Ascending aorta (tissue), 2 donors: ENCODE measurements at regions not wholly inside any gene's neighbourhood (a gene's known extent, or its start where the extent isn't known, plus 50 kb on each side); places are given as distances from the start of the nearest gene placed in this dataset.

Source experiments
- DNase-seq, 2 donors: peaks; one replicate each; pipeline ENCODE4 v3.0.0-alpha.2; 2019; ENCODE audit warnings: low spot score in 2 of 2
- H3K27ac ChIP-seq, 2 donors: fragments of 200-600 bp; sonication (generic); one replicate each; pipeline ENCODE4 v1.5.1; 2016 to 2017; ENCODE audit warnings: mild to moderate bottlenecking in 1 of 2
- H3K27me3 ChIP-seq: fragments of 200-600 bp; sonication (generic); one replicate; pipeline ENCODE4 v1.5.1; 2017
- H3K36me3 ChIP-seq, 2 donors: fragments of 200-600 bp; sonication (generic); one replicate each; pipeline ENCODE4 v1.5.1; 2016
- H3K4me1 ChIP-seq, 2 donors: fragments of 200-600 bp; sonication (generic); one replicate each; pipeline ENCODE4 v1.5.1; 2016 to 2017; ENCODE audit warnings: mild to moderate bottlenecking in 1 of 2
- H3K4me3 ChIP-seq, 2 donors: fragments of 200-600 bp; sonication (generic); one replicate each; pipeline ENCODE4 v1.5.1; 2016 to 2017; ENCODE audit warnings: mild to moderate bottlenecking in 1 of 2
- H3K9me3 ChIP-seq, 2 donors: fragments of 200-600 bp; sonication (generic); one replicate each; pipeline ENCODE4 v1.5.1; 2016
- CTCF ChIP-seq, 3 experiments: fragments of 200-600 bp in 2 of 3; fragments of 450-650 bp in 1 of 3; sonication (generic) in 2 of 3; IDR thresholded peaks; one replicate each; pipeline ENCODE4 v1.5.1; 2016 to 2019; ENCODE audit warnings: antibody characterized with exemption in 3 of 3, mild to moderate bottlenecking in 1 of 3, moderate library complexity in 1 of 3
- intact Hi-C: fragments of 100-400 bp; cut with DNase I; formaldehyde crosslinking; loops from one replicate; pipeline ENCODE4 v1.15.1; 2023

DNA sequence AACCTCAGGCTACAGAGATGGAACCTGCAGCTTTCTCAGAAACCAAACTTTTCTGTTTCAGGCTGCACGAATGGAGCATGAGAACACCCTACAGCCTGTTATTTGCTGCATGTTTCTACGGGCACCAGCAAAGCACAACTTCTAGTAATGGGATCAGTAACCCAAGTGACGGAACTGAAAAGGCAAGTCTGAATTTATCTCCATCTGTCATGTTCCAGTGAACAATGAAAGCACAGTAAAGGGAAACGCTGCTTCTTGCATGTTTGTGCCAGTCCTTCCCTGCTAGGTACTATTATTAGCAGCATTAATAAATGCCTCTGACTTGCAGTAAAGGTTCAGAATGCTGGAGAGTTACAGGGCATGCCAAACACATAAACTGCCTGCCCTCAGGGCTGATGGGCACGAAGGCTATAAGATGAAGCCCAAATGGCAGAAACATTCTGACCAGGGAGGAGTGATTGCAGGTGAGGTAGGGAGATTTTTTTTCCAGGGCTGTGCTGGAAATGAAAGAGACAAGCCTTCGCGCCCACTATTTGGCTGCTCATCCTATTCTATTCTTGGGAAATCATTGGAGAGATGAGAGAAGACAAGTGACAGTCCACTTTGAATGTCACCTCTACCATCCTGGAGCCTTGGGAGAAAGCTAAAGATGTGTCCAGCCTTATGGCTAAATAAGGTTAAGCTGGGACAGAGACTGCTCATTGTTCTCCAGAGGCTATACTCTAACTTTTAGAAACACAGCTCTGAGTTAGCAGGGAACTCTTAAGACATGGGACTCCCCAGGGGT, 100.4 kb upstream of the PLXNC1 start:
- no peak for TF ChIP-seq CTCF (IDR thresholded peaks at IDR 0.05)
- DNase-seq: no peak
- Histone ChIP-seq H3K9me3 (no peaks in the 10 kb centered on the region), H3K4me1 (peaks cover 0 to 11% of the 10 kb centered on the region in 2 donors), H3K27me3 (no peaks in the 10 kb centered on the region), H3K36me3 (no peaks in the 10 kb centered on the region), H3K27ac (peak overlapping the region; percentile 60 to 67), H3K4me3 (peak overlapping the region in 1 of 2 donors; percentile 10)
- intact Hi-C loops: no loop called here

- H3K27ac ChIP-seq: peak overlapping the region; percentile 60 to 67
- intact Hi-C loops: no loop called here
- no peak overlapping the region for H3K4me3 ChIP-seq
These were observed 99.6 kb upstream of the PLXNC1 start for GRCh38 chr12:94048757-94049156.

DNA sequence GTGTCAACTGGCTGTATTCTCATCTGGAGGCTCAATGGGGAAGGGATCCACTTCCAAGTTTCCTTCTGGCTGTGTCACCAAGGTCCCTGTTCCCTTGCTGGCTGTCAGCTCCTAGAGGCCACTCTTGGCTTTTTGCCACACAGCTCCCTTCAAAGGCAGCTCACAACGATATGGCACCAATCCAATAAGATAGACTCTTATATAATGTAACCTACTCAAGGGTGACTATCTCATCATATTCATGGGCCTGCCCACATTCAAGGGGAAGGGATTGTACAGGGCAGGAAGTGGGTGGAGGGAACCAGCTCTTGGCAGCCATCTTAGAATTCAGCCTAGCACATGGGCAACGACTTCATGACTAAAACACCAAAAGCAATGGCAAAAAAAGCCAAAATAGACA, 98.7 kb upstream of the PLXNC1 start:
- TF ChIP-seq CTCF (IDR thresholded peaks at IDR 0.05): no peak
- Histone ChIP-seq H3K27ac (no peak overlapping the region), H3K27me3 (no peaks in the 10 kb centered on the region), H3K9me3 (no peaks in the 10 kb centered on the region), H3K4me1 (peaks cover 0 to 16% of the 10 kb centered on the region in 2 donors), H3K36me3 (no peaks in the 10 kb centered on the region), H3K4me3 (no peak overlapping the region)
- no peak for DNase-seq
- intact Hi-C loops: no loop called here

More at GRCh38 chr12:94048757-94049156, 99.6 kb upstream of the PLXNC1 start:
- peaks cover 0 to 16% of the 10 kb centered on the region in 2 donors for H3K4me1 ChIP-seq
- H3K9me3 ChIP-seq: no peaks in the 10 kb centered on the region
- no peak for DNase-seq
- H3K36me3 ChIP-seq: no peaks in the 10 kb centered on the region
- H3K27me3 ChIP-seq: no peaks in the 10 kb centered on the region
- TF ChIP-seq CTCF (IDR thresholded peaks at IDR 0.05): no peak

DNA sequence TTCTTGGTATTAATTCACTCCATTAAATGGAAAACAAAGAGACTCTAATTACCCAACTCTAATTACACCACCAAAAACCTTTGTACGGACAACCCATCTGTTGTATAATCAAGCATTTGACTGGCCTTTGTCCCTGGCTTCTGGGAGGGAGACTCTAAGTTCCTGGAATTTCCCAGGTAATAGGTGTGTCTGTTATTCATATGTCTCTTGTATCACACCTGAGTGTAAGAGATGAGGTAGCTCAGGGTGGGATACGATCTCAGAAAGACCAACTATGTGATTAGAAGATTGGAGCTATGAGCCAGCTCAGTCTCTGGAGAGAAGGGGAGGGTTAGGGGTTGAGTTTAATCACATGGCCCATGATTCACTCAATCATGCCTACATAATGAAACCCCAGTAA, 94.7 kb upstream of the PLXNC1 start:
- DNase-seq: no peak
- no peaks in the 10 kb centered on the region for H3K27me3 ChIP-seq
- H3K9me3 ChIP-seq: no peaks in the 10 kb centered on the region
- no peaks in the 10 kb centered on the region for H3K36me3 ChIP-seq
- peaks cover 0 to 14% of the 10 kb centered on the region in 2 donors for H3K4me1 ChIP-seq
- H3K4me3 ChIP-seq: no peak overlapping the region
- intact Hi-C loops: no loop called here
- no peak overlapping the region for H3K27ac ChIP-seq
- TF ChIP-seq CTCF (IDR thresholded peaks at IDR 0.05): no peak

GRCh38 chr12:94055528-94055927, 92.8 kb upstream of the PLXNC1 start:
- Histone ChIP-seq H3K4me1 (peaks cover 0 to 14% of the 10 kb centered on the region in 2 donors), H3K27ac (no peak overlapping the region), H3K27me3 (no peaks in the 10 kb centered on the region), H3K9me3 (no peaks in the 10 kb centered on the region), H3K36me3 (no peaks in the 10 kb centered on the region), H3K4me3 (no peak overlapping the region)
- TF ChIP-seq CTCF (IDR thresholded peaks at IDR 0.05): no peak
- DNase-seq: no peak
- intact Hi-C loops: no loop called here
